Stimulated activated CD8-positive, alpha-beta memory T cell treated with anti-CD3 and anti-CD28 coated beads, Interleukin-15, amount 100 ng/mL, for 24 hours (primary cell): ENCODE measurements at regions not wholly inside any gene's neighbourhood (a gene's known extent, or its start where the extent isn't known, plus 50 kb on each side); places are given as distances from the start of the nearest gene placed in this dataset.

ENCODE experiments used
- DNase-seq: peaks from one replicate; pipeline ENCODE4 v3.0.0-alpha.2; 2020; ENCODE audit warnings: low read depth

- no peak for DNase-seq
Observed at GRCh38 chrX:131894995-131895394, 128.1 kb upstream of the STK26 start.

GRCh38 chrX:131895807-131896206, 127.3 kb upstream of the STK26 start:
- DNase-seq, result no peak

DNA sequence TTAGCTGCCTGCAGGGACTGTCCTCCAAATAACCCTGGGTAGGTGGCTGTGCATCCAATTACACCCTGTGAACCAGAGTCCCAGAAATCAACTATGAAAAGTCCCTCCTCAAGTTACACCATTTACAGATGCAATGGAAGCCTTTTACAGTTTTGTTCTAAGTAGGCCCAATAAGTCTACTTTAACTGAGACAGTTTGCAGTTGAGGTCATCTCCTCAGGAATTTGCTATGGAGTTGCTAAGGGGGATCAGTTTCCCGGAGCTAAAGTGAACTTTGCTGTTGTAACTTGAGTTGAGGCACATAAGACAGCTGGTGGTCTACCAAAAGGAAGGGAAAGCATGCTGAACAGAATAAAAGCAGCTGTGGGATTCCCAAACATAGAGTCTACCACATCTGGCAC, 121.6 kb upstream of the STK26 start:
- no peak for DNase-seq

DNA sequence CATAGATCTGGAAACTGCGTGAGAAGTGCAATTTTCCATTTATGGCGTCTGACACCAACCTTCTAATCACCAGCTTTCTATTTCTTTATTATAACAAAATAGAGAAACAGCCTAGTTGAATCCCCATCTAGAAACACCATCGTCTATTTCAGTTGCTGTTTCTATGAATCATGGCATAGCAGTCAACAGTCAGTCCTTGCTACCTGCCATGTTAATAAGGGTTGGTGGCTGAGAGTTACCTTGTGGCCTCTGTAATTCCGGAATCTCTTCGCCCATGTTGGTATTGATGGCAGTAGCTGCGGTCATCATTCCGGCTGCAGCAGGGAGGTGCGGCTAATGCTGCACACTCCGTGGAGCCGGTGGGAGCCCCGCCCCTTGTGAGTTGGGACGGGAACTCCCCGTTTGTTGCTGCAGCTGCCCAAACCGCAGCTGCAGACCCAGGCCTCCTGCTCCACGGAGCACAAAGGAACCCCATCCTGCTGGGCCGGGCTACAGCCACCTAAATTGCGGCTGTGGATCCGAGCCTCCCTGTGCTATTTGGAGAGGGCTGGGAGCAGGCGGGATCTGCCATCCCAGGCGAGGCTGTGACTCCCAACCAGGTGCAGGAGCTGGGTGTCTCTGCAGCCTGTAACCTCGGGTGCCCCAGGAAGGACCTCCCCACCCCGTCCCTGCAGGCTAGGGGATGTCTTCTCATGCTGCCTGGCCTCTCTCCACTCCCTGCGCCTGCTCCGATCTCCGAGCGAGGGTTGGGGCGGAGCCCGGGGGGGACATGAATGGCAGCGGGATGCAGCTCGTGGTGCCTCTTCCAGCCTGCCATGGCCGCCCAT, 115.4 kb upstream of the STK26 start:
- no peak for DNase-seq

DNA sequence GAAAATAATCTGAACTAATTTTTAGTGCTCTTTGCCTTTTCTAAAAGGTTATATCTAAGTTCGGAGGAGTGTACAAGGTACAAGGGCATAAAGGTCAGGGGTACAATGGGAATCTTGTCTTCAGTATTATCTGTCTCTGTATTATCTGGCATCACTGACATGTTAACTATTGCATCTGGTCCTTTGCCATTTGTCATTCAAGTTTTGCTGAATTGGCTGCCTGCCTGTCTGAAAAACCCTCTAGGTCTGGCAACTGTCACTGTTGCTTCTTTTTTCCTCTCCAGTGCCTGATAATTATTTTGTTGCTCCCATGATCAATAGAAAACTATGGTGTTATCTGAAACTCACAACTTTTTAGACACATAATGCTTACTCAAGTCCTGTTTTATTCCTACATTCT, 112.5 kb upstream of the STK26 start:
- DNase-seq, result no peak

GRCh38 chrX:131915488-131915887, 107.6 kb upstream of the STK26 start:
- no peak for DNase-seq

DNA sequence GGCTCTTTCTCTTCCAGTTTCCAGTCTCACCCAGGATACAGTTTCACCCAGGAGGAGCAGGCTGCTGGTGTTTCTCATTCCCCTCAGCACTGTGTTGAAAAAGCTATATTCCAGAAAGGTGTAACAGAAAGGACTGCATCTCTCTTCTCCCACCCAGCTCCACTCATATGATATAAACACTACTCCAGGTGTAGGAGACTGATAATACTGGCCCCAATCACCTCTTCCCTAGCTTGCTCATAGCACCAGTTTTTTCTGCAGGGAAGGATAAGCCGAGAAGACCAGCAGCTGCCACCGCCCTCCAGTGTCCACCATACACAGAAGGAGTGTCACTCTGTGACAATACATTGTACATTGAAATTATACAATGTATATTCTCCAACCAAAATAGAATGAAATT, 105.5 kb upstream of the STK26 start:
- no peak for DNase-seq

- no peak for DNase-seq
Observed at GRCh38 chrX:131918839-131919238, 104.3 kb upstream of the STK26 start.

DNA sequence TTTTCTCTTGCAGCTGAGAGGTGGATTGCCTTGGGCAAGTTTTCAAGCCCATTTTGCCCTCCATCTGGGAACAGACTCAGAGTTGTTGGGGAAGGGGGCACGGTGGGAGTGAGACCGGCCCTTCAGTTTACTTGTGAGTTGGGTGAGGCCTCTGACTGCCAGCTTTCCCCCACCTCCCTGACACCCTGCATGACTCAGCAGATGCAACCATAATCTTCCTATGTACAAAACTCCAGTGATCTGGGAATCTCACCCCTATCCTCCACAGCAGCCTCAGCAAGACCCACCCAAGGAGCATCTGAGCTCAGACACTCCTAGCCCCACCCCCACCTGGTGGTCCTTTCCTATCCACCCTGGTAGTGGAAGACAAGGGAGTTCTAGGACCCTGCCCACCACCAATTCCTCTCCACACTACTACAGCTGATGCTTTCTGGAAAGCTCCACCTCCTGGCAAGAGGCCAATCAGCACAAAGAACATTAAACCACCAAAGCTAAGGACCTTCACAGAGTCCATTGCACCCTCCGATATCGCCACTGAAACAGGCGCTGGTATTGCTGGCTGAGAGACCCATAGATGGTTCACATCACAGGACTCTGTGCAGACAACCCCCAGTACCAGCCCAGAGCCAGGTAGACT, 99.4 kb upstream of the STK26 start:
- DNase-seq, result no peak

DNA sequence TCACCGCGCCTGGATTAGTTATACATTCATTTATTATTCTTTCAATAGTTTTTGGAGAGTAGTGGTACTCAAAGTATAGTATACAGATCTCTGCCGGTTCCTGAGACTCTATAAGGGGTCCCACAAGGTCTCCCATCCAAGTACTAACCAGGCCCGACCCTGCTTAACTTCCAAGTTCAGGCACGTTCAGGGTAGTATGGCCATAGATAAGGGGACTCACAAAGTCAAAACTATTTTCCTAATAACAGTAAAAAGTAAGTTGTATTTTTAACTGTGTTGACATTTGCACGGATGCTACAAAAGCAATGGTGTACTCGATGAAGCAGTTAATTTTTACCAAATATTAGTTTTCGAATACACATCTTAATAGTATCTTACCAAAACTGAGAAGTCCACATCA, 84.4 kb upstream of the STK26 start:
- no peak for DNase-seq

DNA sequence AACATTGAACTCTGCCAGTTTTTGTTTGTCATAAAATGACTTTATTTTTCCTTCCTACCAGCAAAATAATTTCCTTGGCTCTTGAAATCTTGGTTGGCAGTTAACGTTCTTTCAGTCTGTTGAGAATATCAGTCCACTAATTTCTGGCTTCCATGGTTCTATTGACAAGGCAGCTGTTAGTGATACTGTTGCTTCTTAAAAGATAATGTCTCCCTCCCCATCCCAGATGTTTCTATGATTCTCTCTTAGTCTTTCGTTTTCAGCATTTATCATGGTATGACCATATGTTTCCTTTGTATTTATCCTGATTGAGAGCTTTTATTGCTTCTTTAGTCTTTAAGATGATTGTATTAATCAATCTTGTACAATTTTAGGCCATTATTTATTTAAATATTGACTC, 81.1 kb upstream of the STK26 start:
- no peak for DNase-seq

GRCh38 chrX:131944936-131945902, 77.9 kb upstream of the STK26 start:
- DNase-seq, result no peak

DNA sequence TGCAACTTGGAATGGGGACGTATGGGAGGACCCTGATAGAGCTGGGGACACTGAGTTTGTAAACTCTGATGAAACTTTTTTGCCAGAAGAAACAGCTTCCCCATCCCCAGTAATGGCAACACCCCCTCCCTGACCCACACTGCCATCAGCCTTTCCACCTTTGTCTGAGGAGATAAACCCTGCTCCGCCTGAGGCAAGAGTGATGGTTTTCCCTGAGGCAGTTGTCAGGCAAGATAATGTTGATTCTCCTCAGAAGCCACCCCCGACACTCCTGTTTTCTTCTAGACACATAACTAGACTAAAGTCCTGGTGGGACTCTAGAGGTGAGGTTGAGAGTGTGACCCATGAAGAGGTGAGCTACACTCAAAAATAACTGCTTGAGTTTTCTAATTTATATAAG, 71.9 kb upstream of the STK26 start:
- DNase-seq, result no peak

GRCh38 chrX:131955099-131955777, 67.9 kb upstream of the STK26 start:
- no peak for DNase-seq

GRCh38 chrX:131958724-131959123, 64.4 kb upstream of the STK26 start:
- no peak for DNase-seq

- DNase-seq, result no peak
Observed at GRCh38 chrX:131970347-131970746, 52.8 kb upstream of the STK26 start.
